ENCODE measurements at regions not wholly inside any gene's neighbourhood (a gene's known extent, or its start where the extent isn't known, plus 50 kb on each side); places are given as distances from the start of the nearest gene placed in this dataset.

- WGBS, 2 experiments (ENCODE audit: extremely low coverage in 2 of 2, insufficient read length in 1 of 2): no CpG with 5 or more reads among the region's 4 CpGs
- Histone ChIP-seq H3K27ac (ENCODE audit: insufficient read depth, low read length) (no peak overlapping the region), H3K36me3 (ENCODE audit: control insufficient read depth, insufficient read depth, low read length) (no peaks in the 10 kb centered on the region), H2BK20ac (ENCODE audit: low read depth, low read length) (no peak overlapping the region), H3K4me1 (ENCODE audit: control insufficient read depth, insufficient read depth, low read length) (no peaks in the 10 kb centered on the region), H3K18ac (ENCODE audit: low read depth, low read length) (no peak overlapping the region), H3K79me1 (ENCODE audit: low read depth in 1 of 2, low read length in 2 of 2) (no peaks in the 10 kb centered on the region), H3K4ac (ENCODE audit: low read depth, low read length) (no peak overlapping the region), H3K4me3 (ENCODE audit: insufficient read depth, low read depth, low read length) (no peak overlapping the region), H3K27me3 (ENCODE audit: control insufficient read depth, insufficient read depth, low read length) (no peaks in the 10 kb centered on the region), H3K4me2 (ENCODE audit: low read depth, low read length) (no peak overlapping the region), H3K9me1 (ENCODE audit: insufficient read depth, low read length) (no peaks in the 10 kb centered on the region), H3K56ac (ENCODE audit: extremely low read depth, insufficient read depth, low read length) (no peak overlapping the region), H2BK5ac (ENCODE audit: low read depth, low read length, poor library complexity, severe bottlenecking) (no peak overlapping the region), H4K8ac (ENCODE audit: low read depth in 2 of 2, low read length in 2 of 2) (no peak overlapping the region), H3K23ac (ENCODE audit: low read depth, low read length) (no peak overlapping the region), H3K9ac (ENCODE audit: low read depth, low read length) (no peak overlapping the region), H2BK120ac (ENCODE audit: low read depth, low read length) (no peak overlapping the region), H2AK9ac (replicated peaks; ENCODE audit: low read depth, low read length, poor library complexity) (no peak overlapping the region), H3K14ac (replicated peaks; ENCODE audit: low read depth, low read length) (no peak overlapping the region), H4K5ac (ENCODE audit: low read depth, low read length) (no peak overlapping the region), H2BK15ac (ENCODE audit: low read depth, low read length) (no peak overlapping the region), H2AK5ac (ENCODE audit: low read depth, low read length) (no peak overlapping the region), H2AFZ (replicated peaks; ENCODE audit: low read length, poor library complexity) (no peak overlapping the region), H4K20me1 (ENCODE audit: insufficient read depth, low read length) (no peaks in the 10 kb centered on the region), H4K91ac (ENCODE audit: insufficient read depth, low read depth, low read length) (no peak overlapping the region), H3K9me3 (ENCODE audit: control insufficient read depth, insufficient read depth, low read length) (no peaks in the 10 kb centered on the region)
- in situ Hi-C loops (cut with MboI; ENCODE audit: low sequenced_read_pairs) (no loop called here), dilution Hi-C loops (cut with HindIII; ENCODE audit: low sequenced_read_pairs, unreplicated experiment) (no loop called here), intact Hi-C loops (cut with micrococcal nuclease) (no loop called here)
- BruUV-seq (replicated peaks): no TSS peak
- no peak for DNase-seq
- ChIA-PET POLR2A (ENCODE audit: unreplicated experiment) (no interaction called here), CTCF (no interaction called here)
- no peak for TF ChIP-seq MXI1 (IDR thresholded peaks at IDR 0.05; ENCODE audit: borderline replicate concordance, low read depth, low read length)
- TF ChIP-seq NFE2L2 (IDR thresholded peaks at IDR 0.05; ENCODE audit: low read depth, low read length): no peak
- TF ChIP-seq POLR2A (IDR thresholded peaks at IDR 0.05; ENCODE audit: low read depth, low read length): no peak
- ATAC-seq (ENCODE audit: low read depth): no peak
Measured at GRCh38 chr17:71316176-71316897, 804.5 kb upstream of the SOX9 start.

Measured in IMR-90 (cell line).